Keratinocyte (primary cell): ENCODE measurements at regions not wholly inside any gene's neighbourhood (a gene's known extent, or its start where the extent isn't known, plus 50 kb on each side); places are given as distances from the start of the nearest gene placed in this dataset.

Experiments used
- CTCF ChIP-seq, 3 experiments: IDR thresholded peaks in 1 of 3; conservative IDR thresholded peaks in 1 of 3; optimal IDR thresholded peaks in 1 of 3; 2 replicates in 2 of 3; 3 replicates in 1 of 3; pipeline versions ENCODE3 to v1.5.1; 2011; ENCODE audit warnings: low read length in 3 of 3, mild to moderate bottlenecking in 3 of 3, moderate library complexity in 2 of 3, control low read depth in 1 of 3, inconsistent platforms in 1 of 3; ENCODE audit not compliant: insufficient read depth in 2 of 3; ENCODE audit errors: extremely low read depth in 1 of 3
- EZH2 ChIP-seq: IDR thresholded peaks from one replicate; pipeline ENCODE4 v1.6.1; 2012; ENCODE audit warnings: inconsistent platforms, mild to moderate bottlenecking, low read length, moderate library complexity

GRCh38 chr3:109920749-109921148 lies 583.4 kb upstream of the DPPA4 start:
- TF ChIP-seq CTCF (optimal IDR thresholded peaks at IDR 0.05 in 1 of 3, IDR thresholded peaks at IDR 0.05 in 1 of 3, conservative IDR thresholded peaks at IDR 0.05 in 1 of 3; ENCODE audit: extremely low read depth in 1 of 3, insufficient read depth in 2 of 3, low read length in 3 of 3), result no peak
- no peak for TF ChIP-seq EZH2
